ENCODE measurements at regions not wholly inside any gene's neighbourhood (a gene's known extent, or its start where the extent isn't known, plus 50 kb on each side); places are given as distances from the start of the nearest gene placed in this dataset.

GRCh38 chr6:125658136-125658535, 91.3 kb upstream of the HEY2 start:
- TF ChIP-seq CTCF (IDR thresholded peaks at IDR 0.05) (no peak), POLR2A (IDR thresholded peaks at IDR 0.05) (no peak)

All from vagina (tissue), 2 donors.